HG02759 (cell line): ENCODE measurements at regions not wholly inside any gene's neighbourhood (a gene's known extent, or its start where the extent isn't known, plus 50 kb on each side); places are given as distances from the start of the nearest gene placed in this dataset.

Source experiments
- ATAC-seq: cut with Tn5 transposase; IDR thresholded peaks from one replicate; pipeline ENCODE4 v1.9.1; 2021; ENCODE audit warnings: mild to moderate bottlenecking, moderate library complexity; ENCODE audit not compliant: unreplicated experiment

- no peak for ATAC-seq
Measured at GRCh38 chr13:105597573-105597972, 937.9 kb downstream of the EFNB2 start.

- ATAC-seq, result no peak
Measured at GRCh38 chr13:105595471-105595870, 940.0 kb downstream of the EFNB2 start.

- ATAC-seq, result no peak
Measured at GRCh38 chr13:105591277-105591676, 944.2 kb downstream of the EFNB2 start.

GRCh38 chr13:105587786-105588185 is 947.7 kb downstream of the EFNB2 start:
- ATAC-seq, result no peak

- ATAC-seq, result no peak
Measured at GRCh38 chr13:105579821-105580710, 955.4 kb downstream of the EFNB2 start.

GRCh38 chr13:105573136-105573535 is 962.3 kb downstream of the EFNB2 start:
- no peak for ATAC-seq

GRCh38 chr13:105572401-105572800 is 963.1 kb downstream of the EFNB2 start:
- ATAC-seq, result no peak

GRCh38 chr13:105569816-105570215 is 965.6 kb downstream of the EFNB2 start:
- no peak for ATAC-seq

- ATAC-seq, result no peak
Measured at GRCh38 chr13:105567951-105568525, 967.4 kb downstream of the EFNB2 start.

- ATAC-seq, result no peak
Measured at GRCh38 chr13:105565136-105565727, 970.2 kb downstream of the EFNB2 start.

- no peak for ATAC-seq
Measured at GRCh38 chr13:105552078-105552477, 983.4 kb downstream of the EFNB2 start.

GRCh38 chr13:105547851-105548250 is 987.6 kb downstream of the EFNB2 start:
- no peak for ATAC-seq

GRCh38 chr13:105545811-105546210 is 989.7 kb downstream of the EFNB2 start:
- ATAC-seq, result no peak

- ATAC-seq, result no peak
Measured at GRCh38 chr13:105543742-105544141, 991.7 kb downstream of the EFNB2 start.

GRCh38 chr13:105541565-105541964 is 993.9 kb downstream of the EFNB2 start:
- no peak for ATAC-seq

GRCh38 chr13:105538346-105538745 is 997.1 kb downstream of the EFNB2 start:
- no peak for ATAC-seq

GRCh38 chr13:105537113-105537512 is 998.3 kb downstream of the EFNB2 start:
- no peak for ATAC-seq

- ATAC-seq, result no peak
Measured at GRCh38 chr13:105530468-105530867, 1005.0 kb downstream of the EFNB2 start.

- ATAC-seq, result no peak
Measured at GRCh38 chr13:105527127-105527526, 1008.3 kb downstream of the EFNB2 start.

GRCh38 chr13:105519771-105520170 is 1015.7 kb downstream of the EFNB2 start:
- ATAC-seq, result no peak

- no peak for ATAC-seq
Measured at GRCh38 chr13:105518086-105518485, 1017.4 kb downstream of the EFNB2 start.

- ATAC-seq, result no peak
Measured at GRCh38 chr13:105514401-105514800, 1021.1 kb downstream of the EFNB2 start.
